HL-60/S4 treated with retinoic acid at 250 ng/mL for 4 days and 3 days (cell line): ENCODE measurements at regions not wholly inside any gene's neighbourhood (a gene's known extent, or its start where the extent isn't known, plus 50 kb on each side); places are given as distances from the start of the nearest gene placed in this dataset.

Experiments
- in situ Hi-C: fragments of 300-500 bp; cut with MboI; formaldehyde crosslinking; loops from 2 replicates; pipeline ENCODE4 v1.7.0; 2022; ENCODE audit warnings: low sequenced_read_pairs

GRCh38 chr19:20252613-20253012 is 85.6 kb downstream of the ZNF486 start:
- in situ Hi-C loops: no loop called here

- in situ Hi-C loops: no loop called here
Observed at GRCh38 chr19:20250627-20251026, 83.6 kb downstream of the ZNF486 start.

GRCh38 chr19:20250121-20250520 is 83.1 kb downstream of the ZNF486 start:
- in situ Hi-C loops: no loop called here
